Stimulated activated naive CD8-positive, alpha-beta T cell treated with anti-CD3 and anti-CD28 coated beads, Interleukin-15, Interleukin-2, amounts not matched to agents 100 ng/mL and 50 ng/mL, for 24 hours (primary cell): ENCODE measurements at regions not wholly inside any gene's neighbourhood (a gene's known extent, or its start where the extent isn't known, plus 50 kb on each side); places are given as distances from the start of the nearest gene placed in this dataset.

Source experiments
- H3K27ac Mint-ChIP-seq: one replicate; pipeline ENCODE4 v1.8.0; 2021; ENCODE audit warnings: mild to moderate bottlenecking, mixed read lengths
- H3K27me3 Mint-ChIP-seq: one replicate; pipeline ENCODE4 v1.8.0; 2021; ENCODE audit warnings: mixed read lengths
- H3K36me3 Mint-ChIP-seq: one replicate; pipeline ENCODE4 v1.8.0; 2021; ENCODE audit warnings: low read depth, mixed read lengths
- H3K4me1 Mint-ChIP-seq: one replicate; pipeline ENCODE4 v1.8.0; 2021; ENCODE audit warnings: low read depth, mixed read lengths
- H3K4me3 Mint-ChIP-seq: one replicate; pipeline ENCODE4 v1.8.0; 2021; ENCODE audit warnings: mild to moderate bottlenecking, mixed read lengths
- H3K9me3 Mint-ChIP-seq: one replicate; pipeline ENCODE4 v1.8.0; 2021; ENCODE audit warnings: mixed read lengths

DNA sequence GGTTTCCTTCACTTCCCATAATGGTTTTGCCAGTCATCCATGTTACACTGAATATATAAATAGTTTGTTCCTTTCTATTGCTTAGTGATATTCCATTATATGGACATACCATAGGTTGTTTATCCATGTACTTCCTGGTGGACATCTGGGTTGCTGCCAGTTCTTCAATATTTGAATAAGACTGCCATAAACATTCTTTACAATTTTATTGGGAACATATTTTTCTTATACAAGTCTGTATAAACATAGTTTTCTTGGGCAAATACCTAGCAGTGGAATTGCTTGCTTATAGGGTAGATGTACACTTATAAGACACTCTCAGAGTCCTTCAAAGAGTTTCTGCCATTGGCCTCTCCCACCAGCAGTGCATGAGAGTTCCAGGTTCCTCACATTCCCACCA is 231.4 kb downstream of the OPA1 start:
- Mint-ChIP-seq H3K27ac (no peak overlapping the region), H3K9me3 (no peaks in the 10 kb centered on the region), H3K36me3 (no peaks in the 10 kb centered on the region), H3K27me3 (peaks cover 18% of the 10 kb centered on the region), H3K4me1 (no peaks in the 10 kb centered on the region), H3K4me3 (no peak overlapping the region)

DNA sequence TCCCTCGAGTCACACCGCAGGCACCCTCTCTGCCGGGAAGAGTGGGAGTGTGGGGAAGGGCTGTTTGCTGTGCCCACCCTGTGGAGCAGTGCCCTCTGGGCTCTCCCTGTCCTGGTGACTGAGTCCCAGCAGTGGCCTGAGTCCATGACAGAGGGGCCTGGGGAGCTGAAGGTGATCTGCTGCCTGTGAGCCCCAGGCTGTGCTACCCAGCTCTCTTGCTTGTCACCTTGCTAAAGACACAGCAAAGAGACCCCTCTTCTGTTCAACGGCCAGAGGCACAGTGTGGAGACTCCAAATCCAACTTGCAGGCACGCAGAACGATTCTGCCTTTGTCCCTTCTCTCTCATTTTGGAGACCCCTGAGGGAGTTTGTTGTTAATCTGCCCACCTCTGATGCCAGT is 232.6 kb downstream of the OPA1 start:
- no peaks in the 10 kb centered on the region for H3K36me3 Mint-ChIP-seq
- H3K4me3 Mint-ChIP-seq, result no peak overlapping the region
- H3K4me1 Mint-ChIP-seq, result no peaks in the 10 kb centered on the region
- peaks cover 18% of the 10 kb centered on the region for H3K27me3 Mint-ChIP-seq
- H3K9me3 Mint-ChIP-seq, result no peaks in the 10 kb centered on the region
- H3K27ac Mint-ChIP-seq, result no peak overlapping the region

DNA sequence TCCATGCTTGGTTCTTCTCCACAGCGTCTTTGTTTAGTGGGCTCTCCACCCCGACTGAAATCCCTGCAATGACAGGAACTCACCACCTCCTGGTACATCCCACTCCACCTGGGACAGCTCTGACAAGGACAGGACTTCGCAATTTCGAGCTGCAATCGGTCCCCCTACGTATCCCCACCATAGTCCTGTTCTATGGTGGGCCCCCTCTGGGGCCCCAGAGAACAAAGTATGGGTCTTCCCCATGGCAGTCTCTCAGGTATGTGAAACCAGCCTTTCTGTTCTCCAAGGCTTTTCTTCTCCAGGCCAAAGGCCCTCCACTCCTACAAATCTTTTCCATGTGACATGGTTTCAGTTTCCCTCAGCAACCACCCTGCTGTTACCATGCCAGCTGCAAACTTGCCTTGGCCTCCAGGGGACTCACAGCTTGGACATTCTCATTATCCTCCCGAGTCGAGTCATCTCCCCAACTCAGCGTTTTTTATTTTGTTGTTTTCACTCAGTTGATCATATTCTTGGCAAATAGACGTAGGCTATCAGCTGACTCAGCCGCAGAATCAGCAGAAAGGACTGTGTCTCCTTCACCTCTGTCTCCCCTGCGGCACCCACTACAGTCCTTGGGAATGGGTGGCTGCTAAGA is 233.3 kb downstream of the OPA1 start:
- Mint-ChIP-seq H3K27ac (no peak overlapping the region), H3K36me3 (no peaks in the 10 kb centered on the region), H3K4me3 (no peak overlapping the region), H3K27me3 (peaks cover 12% of the 10 kb centered on the region), H3K9me3 (no peaks in the 10 kb centered on the region), H3K4me1 (no peaks in the 10 kb centered on the region)

DNA sequence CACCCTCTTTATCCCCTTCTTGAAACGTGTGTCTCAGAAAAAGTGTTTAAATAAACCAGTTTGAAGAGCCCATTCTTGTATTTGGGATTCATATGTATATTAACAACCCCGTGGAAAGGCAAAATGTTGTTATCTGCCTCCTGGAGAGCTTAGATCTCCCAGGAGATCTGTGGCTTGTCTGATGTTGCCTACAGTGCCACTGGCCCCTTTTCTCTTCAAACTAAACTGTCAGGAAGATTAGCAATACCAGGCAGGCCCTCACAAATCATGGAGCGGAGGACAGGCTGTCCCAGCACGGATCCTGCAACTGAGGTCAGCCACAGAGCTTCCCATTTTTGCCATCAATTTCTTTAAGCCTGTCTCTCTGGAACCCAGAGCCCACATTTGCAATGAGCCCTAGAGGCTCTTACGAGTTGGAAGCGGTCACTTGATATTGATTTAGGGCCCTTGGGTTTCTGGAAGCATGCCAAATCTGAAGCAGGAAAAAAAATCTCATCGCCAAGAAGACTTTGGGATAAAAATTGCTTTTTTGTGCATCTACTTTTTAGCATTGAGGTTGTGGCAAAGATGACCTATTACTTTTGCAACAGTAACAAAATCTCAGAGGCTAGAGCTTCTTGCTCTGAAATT is 234.1 kb downstream of the OPA1 start:
- Mint-ChIP-seq H3K9me3 (no peaks in the 10 kb centered on the region), H3K36me3 (no peaks in the 10 kb centered on the region), H3K27me3 (peaks cover 9% of the 10 kb centered on the region), H3K27ac (no peak overlapping the region), H3K4me3 (no peak overlapping the region), H3K4me1 (peaks cover under 1% of the 10 kb centered on the region)

DNA sequence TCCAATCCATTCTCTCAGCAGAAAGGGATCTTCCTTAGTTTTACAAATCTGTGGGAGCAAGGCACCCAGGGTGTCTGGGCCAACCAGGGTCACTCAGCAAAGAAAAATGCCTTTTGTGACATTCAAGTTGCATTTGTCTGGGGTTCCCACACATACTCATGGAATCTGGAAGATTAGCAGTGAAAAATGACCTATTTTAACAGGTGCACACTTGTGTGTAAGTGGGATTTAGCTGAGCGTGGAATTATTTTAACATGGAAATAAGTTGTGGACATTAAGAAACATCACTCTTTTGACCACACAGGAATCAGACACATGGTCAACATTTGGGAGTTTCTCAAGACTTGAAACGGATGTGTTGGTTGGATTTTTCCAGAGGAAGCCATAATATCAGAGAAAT is 234.9 kb downstream of the OPA1 start:
- Mint-ChIP-seq H3K4me1 (peaks cover 4% of the 10 kb centered on the region), H3K27ac (no peak overlapping the region), H3K27me3 (peaks cover 3% of the 10 kb centered on the region), H3K4me3 (no peak overlapping the region), H3K9me3 (no peaks in the 10 kb centered on the region), H3K36me3 (no peaks in the 10 kb centered on the region)

DNA sequence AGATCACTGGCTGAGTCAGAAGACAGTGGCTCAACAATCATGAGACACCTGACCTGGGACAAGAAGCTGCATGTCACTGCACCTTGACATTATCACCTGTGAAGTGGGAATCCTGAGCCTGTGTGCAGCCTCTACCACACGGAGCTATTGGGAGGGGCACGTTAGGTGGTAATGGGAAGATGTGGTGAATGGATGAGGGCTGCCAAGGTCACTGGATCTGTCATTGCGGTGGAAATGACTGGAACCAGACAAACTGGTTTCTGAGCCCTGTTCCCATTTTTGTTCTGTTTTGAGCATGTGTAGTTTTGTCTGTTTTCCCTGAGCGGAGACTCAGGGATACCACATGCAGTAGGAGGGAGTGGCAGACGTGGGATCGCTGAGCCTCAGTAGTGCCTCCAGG is 235.5 kb downstream of the OPA1 start:
- H3K4me3 Mint-ChIP-seq, result no peak overlapping the region
- H3K4me1 Mint-ChIP-seq, result peaks cover 4% of the 10 kb centered on the region
- H3K9me3 Mint-ChIP-seq, result no peaks in the 10 kb centered on the region
- H3K27me3 Mint-ChIP-seq, result peaks cover 3% of the 10 kb centered on the region
- no peaks in the 10 kb centered on the region for H3K36me3 Mint-ChIP-seq
- H3K27ac Mint-ChIP-seq, result no peak overlapping the region

DNA sequence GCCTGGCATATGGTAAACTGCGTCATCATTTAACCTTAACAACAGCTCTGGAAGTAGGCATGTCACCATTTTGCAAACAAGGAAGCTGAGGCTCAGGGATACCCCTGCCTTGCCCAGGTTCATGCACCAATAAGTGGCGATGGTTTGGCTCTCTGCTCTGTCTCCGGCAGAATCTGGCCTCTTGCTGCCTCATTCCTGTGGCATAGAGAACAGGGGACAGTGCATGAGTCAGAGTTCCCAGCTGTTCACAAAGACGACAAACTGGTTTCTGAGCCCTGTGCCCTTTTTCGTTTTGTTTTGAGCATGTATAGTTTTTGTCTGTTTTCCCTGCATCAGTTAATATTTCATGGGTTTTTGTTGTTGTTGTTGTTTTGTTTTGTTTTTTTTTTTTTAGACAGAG is 236.8 kb downstream of the OPA1 start:
- H3K36me3 Mint-ChIP-seq, result no peaks in the 10 kb centered on the region
- H3K4me1 Mint-ChIP-seq, result peaks cover 4% of the 10 kb centered on the region

DNA sequence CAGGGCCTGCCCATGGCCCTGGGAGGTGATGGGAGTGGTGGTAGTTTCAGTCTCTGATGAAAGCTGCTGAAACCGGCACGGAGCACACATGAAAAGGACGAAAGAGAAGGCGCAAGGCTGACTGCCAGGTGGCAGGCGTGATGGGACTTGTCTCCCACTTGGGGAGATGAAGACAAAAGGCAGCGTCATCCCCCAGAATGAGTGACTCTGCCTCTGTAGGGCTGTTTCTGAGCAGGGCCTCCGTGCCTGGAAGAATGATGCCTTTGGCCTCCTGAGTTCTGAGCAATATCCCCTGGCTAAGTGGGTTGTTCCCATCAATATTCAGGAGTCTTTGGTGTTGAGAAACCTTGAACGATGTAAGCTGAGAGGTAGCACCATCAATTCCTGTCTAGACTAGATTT is 237.8 kb downstream of the OPA1 start:
- no peaks in the 10 kb centered on the region for H3K9me3 Mint-ChIP-seq
- no peaks in the 10 kb centered on the region for H3K36me3 Mint-ChIP-seq
- H3K4me3 Mint-ChIP-seq, result no peak overlapping the region
- H3K27me3 Mint-ChIP-seq, result peaks cover 7% of the 10 kb centered on the region
- H3K4me1 Mint-ChIP-seq, result peaks cover 4% of the 10 kb centered on the region
- no peak overlapping the region for H3K27ac Mint-ChIP-seq

More for the DNA sequence above, 236.8 kb downstream of the OPA1 start:
- H3K9me3 Mint-ChIP-seq, result no peaks in the 10 kb centered on the region
- H3K27me3 Mint-ChIP-seq, result peaks cover 3% of the 10 kb centered on the region
- H3K4me3 Mint-ChIP-seq, result no peak overlapping the region
- no peak overlapping the region for H3K27ac Mint-ChIP-seq

DNA sequence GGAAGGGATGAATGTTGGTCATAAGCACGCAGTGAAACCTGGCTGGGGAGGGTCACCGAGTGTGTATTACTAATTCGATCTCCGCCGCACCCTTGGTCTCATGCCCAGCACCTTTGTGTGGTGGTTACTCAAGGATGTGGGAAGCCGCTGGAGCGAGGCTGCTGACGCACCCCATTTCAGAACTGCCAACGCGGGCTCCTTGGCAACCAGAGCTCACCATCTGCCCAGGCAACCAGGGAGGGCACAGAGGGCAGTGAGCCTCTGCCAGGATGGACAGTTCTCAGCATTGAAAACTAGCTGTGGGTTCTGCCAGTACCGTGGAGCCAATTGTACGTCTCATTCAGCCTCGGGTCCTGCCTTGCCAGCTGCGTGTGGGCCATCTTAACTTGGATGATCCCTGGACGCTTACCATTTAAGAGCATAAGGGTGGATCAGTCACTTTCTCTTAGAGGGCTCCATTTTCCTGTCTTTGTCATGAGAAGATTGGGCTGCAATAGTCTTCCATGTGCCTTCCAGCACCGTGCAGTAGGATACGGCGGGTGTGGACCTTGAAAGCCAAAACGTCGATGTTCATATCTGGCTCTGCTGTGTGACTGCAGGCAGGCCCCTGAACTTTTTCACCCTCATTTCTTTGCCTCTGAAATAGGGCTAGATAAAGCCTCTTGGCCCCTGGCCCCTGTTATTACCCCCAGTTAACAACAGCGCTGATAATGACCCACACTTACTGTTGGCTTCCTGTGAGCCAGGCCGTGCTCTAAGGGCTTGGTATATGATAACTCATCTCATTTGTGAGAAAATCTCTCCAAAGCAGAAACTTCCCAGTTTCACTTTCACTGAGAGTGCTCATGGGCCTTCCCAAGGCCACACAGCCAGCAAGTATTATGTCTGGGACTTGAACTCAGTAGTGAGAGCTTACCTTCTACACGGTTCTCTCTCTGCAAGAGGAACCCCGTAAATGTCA is 238.8 kb downstream of the OPA1 start:
- peaks cover 4% of the 10 kb centered on the region for H3K4me1 Mint-ChIP-seq
- H3K9me3 Mint-ChIP-seq, result no peaks in the 10 kb centered on the region
- no peaks in the 10 kb centered on the region for H3K36me3 Mint-ChIP-seq
- no peak overlapping the region for H3K27ac Mint-ChIP-seq
- peaks cover 9% of the 10 kb centered on the region for H3K27me3 Mint-ChIP-seq
- no peak overlapping the region for H3K4me3 Mint-ChIP-seq

DNA sequence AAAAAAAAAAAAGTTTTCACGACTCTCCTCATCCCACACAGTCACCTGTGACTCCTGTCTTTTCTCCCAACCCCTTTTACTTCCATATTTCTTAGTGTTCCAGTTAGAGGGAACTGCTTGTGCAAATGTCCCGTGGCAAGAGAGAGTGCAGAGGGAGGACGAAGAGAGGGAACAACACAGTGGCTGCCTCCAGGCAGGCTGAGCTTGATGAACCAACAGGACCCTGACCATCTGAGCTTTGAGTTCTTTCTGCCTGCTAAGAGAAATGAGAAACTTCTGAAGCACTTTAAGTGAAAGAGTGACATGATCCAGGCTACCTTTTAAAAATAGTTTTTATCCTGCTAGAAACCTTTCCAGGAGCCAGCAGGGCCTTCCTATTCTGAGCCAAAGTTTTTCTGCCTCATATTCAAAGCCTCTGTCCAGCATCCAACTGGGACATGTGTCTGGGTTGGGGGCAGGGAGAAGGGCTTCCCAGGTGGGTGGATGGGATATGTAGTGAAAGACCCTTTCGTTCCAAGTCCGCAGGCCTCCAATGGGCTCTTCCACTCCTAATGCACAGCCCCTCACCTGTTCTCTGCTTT is 239.9 kb downstream of the OPA1 start:
- H3K27me3 Mint-ChIP-seq, result peaks cover 8% of the 10 kb centered on the region
- no peak overlapping the region for H3K27ac Mint-ChIP-seq
- H3K4me1 Mint-ChIP-seq, result peaks cover 4% of the 10 kb centered on the region
- no peaks in the 10 kb centered on the region for H3K36me3 Mint-ChIP-seq
- no peaks in the 10 kb centered on the region for H3K9me3 Mint-ChIP-seq
- no peak overlapping the region for H3K4me3 Mint-ChIP-seq

DNA sequence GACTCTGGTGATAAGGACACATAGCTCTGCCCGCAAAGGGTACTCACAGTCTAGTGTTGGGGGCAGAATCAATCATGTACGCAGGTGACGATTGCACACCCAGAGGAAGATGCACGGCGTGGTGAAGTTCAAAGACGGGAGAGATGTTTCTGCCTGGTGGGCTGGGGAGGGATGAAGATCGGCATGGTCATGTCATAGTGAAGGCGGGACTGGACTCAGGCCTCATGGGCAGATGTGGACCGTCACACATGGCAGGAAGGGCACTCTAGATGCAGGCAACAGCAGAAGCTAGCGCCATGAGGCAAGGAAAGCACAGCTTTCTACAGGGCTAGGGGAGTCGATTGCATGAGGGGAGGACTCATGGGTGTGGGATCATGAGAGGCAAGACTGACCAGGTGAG is 240.6 kb downstream of the OPA1 start:
- no peak overlapping the region for H3K4me3 Mint-ChIP-seq
- no peaks in the 10 kb centered on the region for H3K9me3 Mint-ChIP-seq
- peaks cover 13% of the 10 kb centered on the region for H3K27me3 Mint-ChIP-seq
- peaks cover 4% of the 10 kb centered on the region for H3K4me1 Mint-ChIP-seq
- no peak overlapping the region for H3K27ac Mint-ChIP-seq
- no peaks in the 10 kb centered on the region for H3K36me3 Mint-ChIP-seq

DNA sequence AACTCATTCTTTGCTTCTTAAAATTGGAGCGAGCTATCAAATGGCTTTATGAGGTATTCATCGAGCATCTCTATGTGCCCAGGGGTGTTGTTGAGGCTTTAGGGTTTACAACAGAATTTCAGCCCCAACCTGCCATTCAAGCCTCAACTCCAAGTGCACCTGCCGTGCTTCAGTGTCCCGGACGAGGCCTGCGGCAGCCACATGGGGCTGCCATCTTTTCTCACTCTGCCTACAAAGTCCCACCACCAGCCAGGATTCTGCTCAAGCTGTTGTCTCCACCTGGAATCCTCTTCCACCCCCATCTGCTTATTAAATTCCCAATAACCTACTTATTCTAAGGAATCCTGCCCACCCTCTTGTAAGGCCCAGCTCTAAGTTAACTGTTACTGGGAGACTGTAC is 242.4 kb downstream of the OPA1 start:
- peaks cover 4% of the 10 kb centered on the region for H3K4me1 Mint-ChIP-seq
- no peak overlapping the region for H3K27ac Mint-ChIP-seq
- H3K9me3 Mint-ChIP-seq, result no peaks in the 10 kb centered on the region
- no peaks in the 10 kb centered on the region for H3K36me3 Mint-ChIP-seq
- H3K27me3 Mint-ChIP-seq, result peaks cover 17% of the 10 kb centered on the region
- H3K4me3 Mint-ChIP-seq, result no peak overlapping the region

DNA sequence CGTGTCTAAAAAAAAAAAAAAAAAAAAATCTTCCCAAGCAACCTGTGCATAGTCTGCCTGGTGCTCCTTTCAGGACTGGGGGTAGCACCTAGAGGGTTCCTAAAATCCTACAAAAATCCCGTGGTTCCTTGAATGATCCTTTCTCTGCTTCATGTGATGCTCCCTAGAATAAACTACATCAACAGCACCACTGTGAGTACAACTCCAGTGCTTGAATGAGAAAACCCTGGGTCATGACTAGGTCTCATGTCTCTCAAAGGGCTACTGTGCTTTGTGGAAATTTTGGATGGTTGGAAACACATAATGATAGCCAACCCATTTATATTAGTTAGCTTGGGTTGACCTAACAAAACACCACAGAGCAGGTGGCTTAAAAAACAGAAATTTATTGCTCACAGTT is 243.5 kb downstream of the OPA1 start:
- no peak overlapping the region for H3K4me3 Mint-ChIP-seq
- H3K36me3 Mint-ChIP-seq, result no peaks in the 10 kb centered on the region
- peaks cover 8% of the 10 kb centered on the region for H3K4me1 Mint-ChIP-seq
- no peaks in the 10 kb centered on the region for H3K9me3 Mint-ChIP-seq
- peaks cover 27% of the 10 kb centered on the region for H3K27me3 Mint-ChIP-seq
- no peak overlapping the region for H3K27ac Mint-ChIP-seq

DNA sequence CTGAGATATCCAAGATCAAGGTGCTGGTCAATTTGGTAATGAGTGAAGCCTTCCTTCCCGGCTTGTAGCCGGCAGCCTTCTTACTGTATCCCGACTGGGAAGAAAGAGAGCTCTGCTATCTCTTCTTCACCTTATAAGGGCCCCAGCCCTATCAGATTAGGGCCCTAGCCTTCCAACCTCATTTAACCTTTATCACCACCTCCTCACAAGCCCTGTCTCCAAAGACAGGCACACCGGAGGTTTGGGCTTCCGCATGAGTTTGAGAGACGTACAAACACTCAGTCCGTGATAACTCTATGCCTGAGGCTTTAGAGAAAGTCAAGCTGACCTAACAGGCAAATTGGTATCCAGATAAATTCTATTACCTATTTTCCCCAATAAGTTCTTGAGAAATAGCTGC is 243.9 kb downstream of the OPA1 start:
- Mint-ChIP-seq H3K27me3 (peaks cover 29% of the 10 kb centered on the region), H3K4me1 (peaks cover 10% of the 10 kb centered on the region), H3K36me3 (no peaks in the 10 kb centered on the region), H3K9me3 (no peaks in the 10 kb centered on the region), H3K4me3 (no peak overlapping the region), H3K27ac (no peak overlapping the region)

DNA sequence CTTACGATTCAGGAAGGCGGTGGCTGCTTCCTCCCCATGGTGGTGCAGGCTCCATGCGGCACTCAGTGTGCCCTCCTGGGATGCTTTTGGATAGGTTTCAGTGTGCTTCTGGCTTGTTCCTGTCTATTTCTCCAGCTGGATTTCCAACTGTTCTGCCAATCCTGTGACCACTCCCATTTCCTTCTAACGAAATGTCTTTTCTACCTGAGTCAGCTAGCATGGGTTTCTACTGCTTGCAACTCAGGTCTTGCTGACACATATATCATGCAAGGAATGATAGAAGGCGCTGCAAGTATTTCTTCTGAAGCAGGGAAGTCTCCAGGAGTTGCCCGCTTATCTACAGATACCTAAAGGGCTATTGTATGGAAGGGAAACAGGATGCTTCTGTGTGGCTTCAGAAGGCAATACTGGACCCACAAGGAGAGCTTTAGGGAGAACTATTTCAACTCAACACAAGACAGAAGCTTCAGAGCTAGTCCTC is 244.4 kb downstream of the OPA1 start:
- H3K36me3 Mint-ChIP-seq, result no peaks in the 10 kb centered on the region
- H3K27ac Mint-ChIP-seq, result no peak overlapping the region
- peaks cover 7% of the 10 kb centered on the region for H3K4me1 Mint-ChIP-seq
- H3K4me3 Mint-ChIP-seq, result no peak overlapping the region
- peaks cover 33% of the 10 kb centered on the region for H3K27me3 Mint-ChIP-seq
- no peaks in the 10 kb centered on the region for H3K9me3 Mint-ChIP-seq
